HEK293 (cell line): ENCODE measurements at regions not wholly inside any gene's neighbourhood (a gene's known extent, or its start where the extent isn't known, plus 50 kb on each side); places are given as distances from the start of the nearest gene placed in this dataset.

Source experiments
- ATF2 ChIP-seq: fragments of 450-650 bp; formaldehyde crosslinking; IDR thresholded peaks from 2 replicates; pipeline ENCODE4 v1.5.1; 2016; ENCODE audit warnings: missing biosample characterization, missing genetic modification characterization, low read depth
- BCL11A ChIP-seq: fragments of 450-650 bp; formaldehyde crosslinking; IDR thresholded peaks from 2 replicates; pipeline ENCODE4 v1.5.1; 2016; ENCODE audit warnings: low read depth, missing biosample characterization, missing genetic modification characterization
- CTCF ChIP-seq: fragments of 450-650 bp; formaldehyde crosslinking; IDR thresholded peaks from 2 replicates; pipeline ENCODE4 v1.5.1; 2016; ENCODE audit warnings: missing biosample characterization, missing genetic modification characterization
- REST ChIP-seq: fragments of 450-650 bp; formaldehyde crosslinking; IDR thresholded peaks from 2 replicates; pipeline ENCODE4 v1.5.1; 2016; ENCODE audit warnings: missing biosample characterization, missing genetic modification characterization
- YY1 ChIP-seq: fragments of 450-650 bp; formaldehyde crosslinking; IDR thresholded peaks from 2 replicates; pipeline ENCODE4 v1.5.1; 2018; ENCODE audit warnings: missing biosample characterization, missing genetic modification characterization
- ZBTB1 ChIP-seq: fragments of 450-650 bp; formaldehyde crosslinking; IDR thresholded peaks from 2 replicates; pipeline ENCODE4 v1.5.1; 2016; ENCODE audit warnings: missing biosample characterization, missing genetic modification characterization
- ZBTB10 ChIP-seq: fragments of 450-650 bp; formaldehyde crosslinking; IDR thresholded peaks from 2 replicates; pipeline ENCODE4 v1.5.1; 2016; ENCODE audit warnings: missing biosample characterization, missing genetic modification characterization
- ZFP69B ChIP-seq: fragments of 450-650 bp; formaldehyde crosslinking; IDR thresholded peaks from 2 replicates; pipeline ENCODE4 v1.5.1; 2016; ENCODE audit warnings: missing biosample characterization, missing genetic modification characterization
- ZNF155 ChIP-seq: fragments of 450-650 bp; formaldehyde crosslinking; IDR thresholded peaks from 2 replicates; pipeline ENCODE4 v1.5.1; 2016; ENCODE audit warnings: missing biosample characterization, missing genetic modification characterization
- ZNF280D ChIP-seq: fragments of 450-650 bp; formaldehyde crosslinking; IDR thresholded peaks from 2 replicates; pipeline ENCODE4 v1.5.1; 2016; ENCODE audit warnings: missing biosample characterization, missing genetic modification characterization
- ZNF292 ChIP-seq: fragments of 450-650 bp; formaldehyde crosslinking; IDR thresholded peaks from 2 replicates; pipeline ENCODE4 v1.5.1; 2016; ENCODE audit warnings: low read depth, missing biosample characterization, missing genetic modification characterization, borderline replicate concordance
- ZNF354C ChIP-seq: fragments of 450-650 bp; formaldehyde crosslinking; IDR thresholded peaks from 2 replicates; pipeline ENCODE4 v1.5.1; 2016; ENCODE audit warnings: missing biosample characterization, missing genetic modification characterization, low read depth, borderline replicate concordance
- ZNF549 ChIP-seq: fragments of 450-650 bp; IDR thresholded peaks from 2 replicates; pipeline ENCODE4 v1.5.1; 2018; ENCODE audit warnings: missing biosample characterization, missing genetic modification characterization, mild to moderate bottlenecking, inconsistent platforms, moderate library complexity
- ZNF76 ChIP-seq: fragments of 450-650 bp; formaldehyde crosslinking; IDR thresholded peaks from 2 replicates; pipeline ENCODE4; 2016; ENCODE audit warnings: low read depth, missing biosample characterization, missing genetic modification characterization, borderline replicate concordance

GRCh38 chr1:14500041-14500440 is 98.4 kb upstream of the KAZN start:
- TF ChIP-seq ZNF76 (tag by site-specific recombination) (no peak), CTCF (tag by site-specific recombination) (no peak), ZNF354C (tag by site-specific recombination) (no peak), ZNF155 (no peak), BCL11A (tag by site-specific recombination) (no peak), ATF2 (tag by site-specific recombination) (no peak), ZBTB1 (no peak), YY1 (tag by site-specific recombination) (no peak), ZNF549 (no peak), ZNF292 (no peak), ZFP69B (tag by site-specific recombination) (no peak), ZNF280D (tag by site-specific recombination) (no peak), ZBTB10 (tag by site-specific recombination) (no peak), REST (tag by site-specific recombination) (no peak)
